Nephron progenitor cell (in vitro differentiated cells): ENCODE measurements at regions not wholly inside any gene's neighbourhood (a gene's known extent, or its start where the extent isn't known, plus 50 kb on each side); places are given as distances from the start of the nearest gene placed in this dataset.
"Not testable (repeated sequence)": the region's sequence is repeated elsewhere in the genome, so short reads cannot be mapped to it uniquely, and the experiment has no call there.

Experiments
- DNase-seq: peaks from one replicate; pipeline ENCODE4 v3.0.0; 2021
- H3K27ac Mint-ChIP-seq: 2 replicates; pipeline ENCODE4 v1.8.0; 2021; ENCODE audit warnings: mild to moderate bottlenecking, moderate library complexity, mixed read lengths
- H3K27me3 Mint-ChIP-seq: 2 replicates; pipeline ENCODE4 v1.8.0; 2021; ENCODE audit warnings: mild to moderate bottlenecking, low read depth, mixed read lengths; ENCODE audit not compliant: poor library complexity
- H3K36me3 Mint-ChIP-seq: 2 replicates; pipeline ENCODE4 v1.8.0; 2021; ENCODE audit warnings: low read depth, mixed read lengths
- H3K4me1 Mint-ChIP-seq: 2 replicates; pipeline ENCODE4 v1.8.0; 2021; ENCODE audit warnings: mixed read lengths
- H3K4me3 Mint-ChIP-seq: 2 replicates; pipeline ENCODE4 v1.8.0; 2021; ENCODE audit warnings: mild to moderate bottlenecking, moderate library complexity, mixed read lengths
- H3K9me3 Mint-ChIP-seq: 2 replicates; pipeline ENCODE4 v1.8.0; 2021; ENCODE audit warnings: mild to moderate bottlenecking, moderate library complexity, mixed read lengths
- CTCF ChIP-seq: fragments of 200-600 bp; sonication (generic); IDR thresholded peaks from 2 replicates; pipeline ENCODE4 v1.5.0; 2021; ENCODE audit warnings: antibody characterized with exemption

GRCh38 chr7:108875139-108875538 is 305.5 kb downstream of the DNAJB9 start:
- Mint-ChIP-seq H3K9me3 (peaks cover 41% of the 10 kb centered on the region), H3K27ac (no peak overlapping the region), H3K4me1 (no peaks in the 10 kb centered on the region), H3K27me3 (peaks cover 3% of the 10 kb centered on the region), H3K4me3 (no peak overlapping the region), H3K36me3 (no peaks in the 10 kb centered on the region)
- peak; percentile 8 for DNase-seq
- TF ChIP-seq CTCF = peak; percentile 17

GRCh38 chr7:108890862-108891261 is 321.2 kb downstream of the DNAJB9 start:
- no peak for TF ChIP-seq CTCF
- H3K9me3 Mint-ChIP-seq = no peaks in the 10 kb centered on the region
- H3K4me1 Mint-ChIP-seq = no peaks in the 10 kb centered on the region
- DNase-seq = no peak
- H3K27me3 Mint-ChIP-seq = no peaks in the 10 kb centered on the region
- H3K4me3 Mint-ChIP-seq = no peak overlapping the region
- no peak overlapping the region for H3K27ac Mint-ChIP-seq
- H3K36me3 Mint-ChIP-seq = no peaks in the 10 kb centered on the region

- H3K27me3 Mint-ChIP-seq = no peaks in the 10 kb centered on the region
- H3K27ac Mint-ChIP-seq = no peak overlapping the region
- H3K4me1 Mint-ChIP-seq = peaks cover 4% of the 10 kb centered on the region
- TF ChIP-seq CTCF = no peak
- DNase-seq = no peak
- no peaks in the 10 kb centered on the region for H3K9me3 Mint-ChIP-seq
- no peaks in the 10 kb centered on the region for H3K36me3 Mint-ChIP-seq
- H3K4me3 Mint-ChIP-seq = no peak overlapping the region
These were observed 338.8 kb downstream of the DNAJB9 start for GRCh38 chr7:108908456-108908855.

GRCh38 chr7:108911016-108911415 is 341.3 kb downstream of the DNAJB9 start:
- no peak for DNase-seq
- TF ChIP-seq CTCF = no peak
- no peak overlapping the region for H3K4me3 Mint-ChIP-seq
- H3K27ac Mint-ChIP-seq = no peak overlapping the region
- no peaks in the 10 kb centered on the region for H3K4me1 Mint-ChIP-seq
- no peaks in the 10 kb centered on the region for H3K36me3 Mint-ChIP-seq
- H3K27me3 Mint-ChIP-seq = no peaks in the 10 kb centered on the region
- H3K9me3 Mint-ChIP-seq = peaks cover 20% of the 10 kb centered on the region

GRCh38 chr7:108920490-108920889 is 350.8 kb downstream of the DNAJB9 start:
- H3K36me3 Mint-ChIP-seq = no peaks in the 10 kb centered on the region
- no peak overlapping the region for H3K4me3 Mint-ChIP-seq
- no peak for TF ChIP-seq CTCF
- no peak for DNase-seq
- no peaks in the 10 kb centered on the region for H3K27me3 Mint-ChIP-seq
- H3K9me3 Mint-ChIP-seq = peaks cover 27% of the 10 kb centered on the region
- no peak overlapping the region for H3K27ac Mint-ChIP-seq
- no peaks in the 10 kb centered on the region for H3K4me1 Mint-ChIP-seq

GRCh38 chr7:108943048-108943447 is 373.4 kb downstream of the DNAJB9 start:
- H3K27me3 Mint-ChIP-seq, H3K4me1 Mint-ChIP-seq, H3K36me3 Mint-ChIP-seq, H3K27ac Mint-ChIP-seq, DNase-seq, H3K4me3 Mint-ChIP-seq: not testable (repeated sequence)
- H3K9me3 Mint-ChIP-seq = peaks cover 41% of the 10 kb centered on the region
